Glomerular visceral epithelial cell (primary cell): ENCODE measurements at regions not wholly inside any gene's neighbourhood (a gene's known extent, or its start where the extent isn't known, plus 50 kb on each side); places are given as distances from the start of the nearest gene placed in this dataset.

Experiments used
- DNase-seq: peaks from one replicate; pipeline ENCODE4 v3.0.0-alpha.2; 2016; ENCODE audit errors: extremely low spot score

DNA sequence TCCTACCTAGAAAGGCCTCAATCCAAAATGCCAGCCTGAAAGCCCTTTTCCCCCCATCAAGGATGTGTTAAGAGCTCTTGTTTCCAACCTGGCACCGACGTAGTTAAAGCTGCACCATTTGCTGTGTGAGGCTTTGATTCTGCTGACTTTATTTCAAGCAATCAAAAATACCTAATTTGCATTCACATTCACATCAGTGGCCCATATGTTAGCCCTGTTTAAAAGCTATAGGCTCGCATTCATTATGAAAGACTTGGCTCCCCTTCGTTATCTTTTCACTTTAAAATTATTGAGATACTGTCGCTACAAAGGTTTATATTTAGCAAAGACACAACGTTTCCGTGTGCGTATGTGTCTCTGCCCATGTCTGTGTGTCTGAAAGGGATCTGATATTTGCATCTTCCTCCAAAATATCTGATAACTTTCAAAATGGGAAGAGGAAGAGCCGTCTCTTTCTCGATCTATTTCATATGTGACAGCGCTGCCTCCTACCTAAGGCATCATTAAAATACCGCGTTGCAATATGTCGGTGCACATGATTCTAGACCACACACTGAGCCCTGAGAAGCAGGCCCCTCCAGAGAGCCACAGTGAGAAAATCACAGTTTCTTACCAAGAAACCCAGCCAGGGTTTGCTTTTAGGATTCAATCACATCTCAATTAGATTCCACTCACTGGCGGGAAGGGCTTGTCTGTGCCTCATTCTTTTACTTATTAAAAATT is 57.1 kb upstream of the ITPRID1 start:
- DNase-seq, result no peak

DNA sequence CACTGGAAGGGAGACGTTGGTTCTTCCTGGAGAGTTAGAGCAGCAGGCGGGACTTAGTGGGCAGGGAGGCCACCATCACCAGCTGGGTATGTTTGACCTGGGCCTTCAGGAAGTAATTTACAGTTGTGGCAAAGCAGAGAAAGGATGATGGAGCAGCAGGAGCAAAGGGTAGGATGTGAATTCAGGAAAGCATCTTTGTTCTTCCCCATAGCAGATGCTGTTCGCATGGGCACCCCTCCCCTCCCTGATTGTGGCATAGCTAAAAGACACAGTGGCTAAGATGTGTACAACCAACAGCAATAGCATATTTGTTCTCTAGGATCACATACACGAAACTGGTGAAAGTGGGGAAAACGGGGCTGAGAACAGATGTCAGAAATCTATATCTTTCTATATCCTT is 56.3 kb upstream of the ITPRID1 start:
- DNase-seq, result no peak

DNA sequence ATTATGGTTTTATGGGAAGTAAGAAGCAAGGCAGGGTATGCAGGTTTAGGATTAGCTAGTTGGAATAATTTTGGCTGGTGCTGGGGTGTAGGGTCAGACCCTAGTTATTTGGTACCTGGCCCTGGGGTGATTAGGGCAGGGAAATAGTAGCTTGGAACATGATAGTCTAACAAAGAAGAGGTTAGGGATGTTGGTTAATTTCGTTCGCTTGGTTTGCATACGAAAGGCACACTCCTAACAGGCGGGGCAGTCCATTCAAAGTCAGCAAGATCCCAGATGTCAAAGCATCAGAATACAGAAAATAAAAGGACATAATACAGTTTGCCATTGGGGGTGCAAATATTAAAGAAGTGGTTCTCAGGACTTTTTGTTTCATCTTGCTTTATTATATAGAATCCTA is 55.7 kb upstream of the ITPRID1 start:
- no peak for DNase-seq

DNA sequence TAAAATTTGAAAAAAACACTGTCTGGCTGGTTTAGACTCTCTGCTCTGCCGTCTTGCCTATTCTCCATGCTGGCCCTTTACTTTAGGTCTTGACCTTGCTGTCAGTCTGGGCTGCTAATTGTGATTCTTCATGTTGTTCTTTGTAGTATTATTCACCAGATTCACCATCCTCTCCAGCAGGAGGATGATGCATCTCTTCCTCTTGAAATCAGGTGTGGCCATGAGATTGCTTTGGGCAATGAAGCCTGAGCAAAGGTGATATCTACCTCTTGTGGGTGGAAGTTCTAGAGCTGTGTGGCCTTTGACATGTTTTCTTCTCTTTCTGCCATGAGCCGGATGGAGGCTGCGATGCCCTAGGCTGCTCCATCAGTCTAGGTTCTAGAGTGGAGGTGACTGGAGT is 51.3 kb upstream of the ITPRID1 start:
- DNase-seq, result no peak
